Parathyroid adenoma (tissue), 2 donors: ENCODE measurements at regions not wholly inside any gene's neighbourhood (a gene's known extent, or its start where the extent isn't known, plus 50 kb on each side); places are given as distances from the start of the nearest gene placed in this dataset.

ENCODE experiments used
- H2AFZ ChIP-seq: fragments of 300-600 bp; sonication (generic); one replicate; pipeline ENCODE4 v1.7.0; 2017; ENCODE audit warnings: antibody characterized with exemption, mild to moderate bottlenecking
- H3K27ac ChIP-seq: fragments of 300-600 bp; sonication (generic); one replicate; pipeline ENCODE4 v1.7.0; 2017
- H3K27me3 ChIP-seq: fragments of 300-600 bp; sonication (generic); one replicate; pipeline ENCODE4 v1.7.0; 2017; ENCODE audit warnings: low read length; ENCODE audit not compliant: control insufficient read depth, insufficient read depth
- H3K36me3 ChIP-seq: fragments of 300-600 bp; sonication (generic); one replicate; pipeline ENCODE4 v1.7.0; 2017; ENCODE audit warnings: low read length; ENCODE audit not compliant: control insufficient read depth, insufficient read depth
- H3K4me1 ChIP-seq: fragments of 300-600 bp; sonication (generic); one replicate; pipeline ENCODE4 v1.7.0; 2017; ENCODE audit warnings: control low read depth
- H3K4me2 ChIP-seq: fragments of 300-600 bp; sonication (generic); one replicate; pipeline ENCODE4 v1.7.0; 2017; ENCODE audit warnings: low read length
- H3K4me3 ChIP-seq: fragments of 300-600 bp; sonication (generic); one replicate; pipeline ENCODE4 v1.7.0; 2017; ENCODE audit warnings: low read depth, low read length
- H3K79me2 ChIP-seq: fragments of 300-600 bp; sonication (generic); one replicate; pipeline ENCODE4 v1.7.0; 2017; ENCODE audit warnings: control low read depth
- H3K9ac ChIP-seq: fragments of 300-600 bp; sonication (generic); one replicate; pipeline ENCODE4 v1.7.0; 2017; ENCODE audit warnings: mild to moderate bottlenecking
- H3K9me3 ChIP-seq: fragments of 300-600 bp; sonication (generic); one replicate; pipeline ENCODE4 v1.7.0; 2017; ENCODE audit warnings: low read length; ENCODE audit not compliant: control insufficient read depth
- TF ChIP-seq, protein P1 (sequence below): fragments of 300-600 bp; sonication (generic); IDR thresholded peaks from one replicate; pipeline ENCODE4 v1.7.0; 2017; ENCODE audit warnings: antibody characterized with exemption, mild to moderate bottlenecking
- donor health status: primary hyperparathyroidism.

DNA sequence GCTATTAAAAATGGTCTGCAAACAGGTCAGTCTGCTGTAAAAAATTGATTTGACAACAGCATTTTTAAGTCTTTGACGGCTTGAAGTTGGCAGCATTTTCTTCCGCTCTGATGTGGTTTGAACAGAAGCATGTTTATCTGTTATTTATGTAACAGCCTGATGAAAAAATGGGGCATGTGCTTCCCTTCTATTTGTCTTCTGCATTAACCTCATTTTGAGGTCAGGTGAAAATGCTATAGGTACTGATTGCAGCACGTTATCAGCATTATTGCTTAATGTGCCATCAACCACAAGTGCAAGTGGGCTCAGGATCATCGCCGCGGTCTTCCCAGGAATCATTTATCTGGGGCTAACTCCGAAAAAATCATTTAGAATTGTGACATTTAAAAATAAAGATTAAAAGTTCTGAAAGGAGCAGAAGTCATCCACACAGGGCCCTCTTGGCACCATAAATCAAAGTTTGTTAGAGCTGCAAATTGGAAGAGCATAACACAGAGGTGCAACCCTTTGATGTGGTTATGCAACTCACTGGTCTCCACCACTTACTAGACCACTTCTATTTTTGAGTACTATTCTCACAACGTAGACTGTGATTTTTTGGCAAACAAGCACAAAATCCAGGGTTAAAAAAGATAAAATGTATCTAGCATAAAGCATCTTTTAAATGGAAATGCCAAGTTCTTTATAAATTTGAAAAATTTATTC, 307.7 kb downstream of the MDFIC start:
- Histone ChIP-seq H3K4me1 (no peaks in the 10 kb centered on the region), H3K79me2 (no peaks in the 10 kb centered on the region), H3K9me3 (no peaks in the 10 kb centered on the region), H3K36me3 (no peaks in the 10 kb centered on the region), H3K27ac (no peak overlapping the region), H3K4me3 (no peak overlapping the region), H3K27me3 (no peaks in the 10 kb centered on the region), H3K9ac (no peak overlapping the region), H3K4me2 (no peak overlapping the region), H2AFZ (no peak overlapping the region)
- TF ChIP-seq, protein P1, sequence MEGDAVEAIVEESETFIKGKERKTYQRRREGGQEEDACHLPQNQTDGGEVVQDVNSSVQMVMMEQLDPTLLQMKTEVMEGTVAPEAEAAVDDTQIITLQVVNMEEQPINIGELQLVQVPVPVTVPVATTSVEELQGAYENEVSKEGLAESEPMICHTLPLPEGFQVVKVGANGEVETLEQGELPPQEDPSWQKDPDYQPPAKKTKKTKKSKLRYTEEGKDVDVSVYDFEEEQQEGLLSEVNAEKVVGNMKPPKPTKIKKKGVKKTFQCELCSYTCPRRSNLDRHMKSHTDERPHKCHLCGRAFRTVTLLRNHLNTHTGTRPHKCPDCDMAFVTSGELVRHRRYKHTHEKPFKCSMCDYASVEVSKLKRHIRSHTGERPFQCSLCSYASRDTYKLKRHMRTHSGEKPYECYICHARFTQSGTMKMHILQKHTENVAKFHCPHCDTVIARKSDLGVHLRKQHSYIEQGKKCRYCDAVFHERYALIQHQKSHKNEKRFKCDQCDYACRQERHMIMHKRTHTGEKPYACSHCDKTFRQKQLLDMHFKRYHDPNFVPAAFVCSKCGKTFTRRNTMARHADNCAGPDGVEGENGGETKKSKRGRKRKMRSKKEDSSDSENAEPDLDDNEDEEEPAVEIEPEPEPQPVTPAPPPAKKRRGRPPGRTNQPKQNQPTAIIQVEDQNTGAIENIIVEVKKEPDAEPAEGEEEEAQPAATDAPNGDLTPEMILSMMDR: no peak

DNA sequence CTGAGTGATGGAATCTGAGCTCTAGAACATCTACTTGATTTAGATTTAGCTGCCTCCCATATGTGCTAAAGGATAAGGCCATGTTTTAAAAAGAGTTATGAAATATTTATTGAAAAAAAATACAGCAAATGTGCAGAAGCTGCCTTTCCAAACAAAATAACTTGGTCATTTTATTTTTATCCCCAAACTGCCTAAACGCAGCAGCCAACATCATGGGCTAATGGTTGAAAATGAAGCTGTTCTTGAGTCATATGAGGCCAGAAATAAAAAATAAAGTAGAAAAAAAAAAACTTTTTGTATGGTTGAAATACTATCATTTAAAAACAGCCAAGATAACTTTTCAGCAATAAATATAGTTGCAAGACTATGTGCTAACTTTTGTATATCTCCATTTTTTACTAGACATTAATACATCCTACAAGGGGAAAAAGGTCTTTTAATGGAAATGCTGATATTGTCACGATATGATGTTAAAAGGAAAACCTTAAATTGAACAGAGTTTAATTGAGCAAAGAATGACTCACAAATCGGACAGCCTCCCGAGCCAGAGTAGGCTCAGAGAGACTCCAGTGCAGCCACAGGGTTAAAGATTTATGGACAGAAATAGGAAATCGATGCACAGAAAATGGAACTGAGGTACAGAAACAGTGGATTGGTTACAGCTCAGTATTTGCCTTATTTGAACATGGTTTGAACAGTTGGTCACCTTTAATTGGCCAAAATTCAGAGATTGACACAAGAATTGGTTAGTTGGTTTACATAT, 305.8 kb downstream of the MDFIC start:
- TF ChIP-seq, protein P1: no peak
- no peaks in the 10 kb centered on the region for H3K79me2 ChIP-seq

DNA sequence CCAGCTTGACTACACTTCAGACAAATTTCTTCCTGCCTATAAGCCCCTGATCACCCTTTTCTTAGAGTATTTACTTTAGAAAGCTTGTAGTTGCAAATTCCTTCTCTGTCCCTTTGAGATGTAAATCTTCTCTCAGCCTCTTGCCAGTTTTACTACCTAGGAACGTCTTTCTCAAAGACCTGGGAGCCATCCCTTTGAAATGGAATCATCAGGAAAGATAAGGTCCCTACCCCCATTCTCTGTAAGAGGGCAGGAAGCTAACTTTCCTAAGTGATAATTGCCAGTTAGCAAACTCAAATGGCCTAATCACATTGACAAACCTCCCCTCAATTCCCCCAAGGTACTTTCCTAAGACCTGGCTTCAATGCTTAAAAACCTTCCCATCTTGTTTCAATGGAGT, 304.5 kb downstream of the MDFIC start:
- Histone ChIP-seq H3K4me3 (no peak overlapping the region), H3K4me2 (no peak overlapping the region), H3K9me3 (no peaks in the 10 kb centered on the region), H3K4me1 (no peaks in the 10 kb centered on the region), H3K36me3 (no peaks in the 10 kb centered on the region), H3K79me2 (no peaks in the 10 kb centered on the region), H3K27ac (no peak overlapping the region), H3K27me3 (no peaks in the 10 kb centered on the region), H3K9ac (no peak overlapping the region), H2AFZ (no peak overlapping the region)
- TF ChIP-seq, protein P1: no peak

More for the DNA sequence above, 305.8 kb downstream of the MDFIC start:
- Histone ChIP-seq H2AFZ (no peak overlapping the region), H3K27me3 (no peaks in the 10 kb centered on the region), H3K27ac (no peak overlapping the region), H3K4me1 (no peaks in the 10 kb centered on the region), H3K9me3 (no peaks in the 10 kb centered on the region), H3K4me2 (no peak overlapping the region), H3K36me3 (no peaks in the 10 kb centered on the region), H3K4me3 (no peak overlapping the region), H3K9ac (no peak overlapping the region)

DNA sequence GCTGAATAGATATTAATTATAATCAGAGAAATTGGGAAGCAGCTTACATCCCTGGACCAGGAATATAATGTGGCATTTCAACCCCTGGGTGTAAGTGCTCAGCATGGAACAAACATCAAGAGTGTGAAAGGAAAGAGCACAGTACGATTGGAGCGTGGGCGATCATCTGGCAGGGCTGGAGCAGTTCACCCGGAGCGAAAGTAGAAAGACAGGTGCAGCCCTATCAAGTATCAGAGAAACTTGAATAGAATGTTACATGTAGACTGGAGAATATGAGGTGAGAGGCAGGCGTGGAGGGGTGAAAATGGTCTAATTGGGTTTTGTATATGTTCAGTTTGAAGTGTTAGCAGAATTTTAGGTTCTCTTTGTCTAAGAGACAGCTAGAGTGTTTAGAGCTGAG, 303.0 kb downstream of the MDFIC start:
- H3K4me3 ChIP-seq: no peak overlapping the region
- no peak overlapping the region for H3K27ac ChIP-seq
- no peaks in the 10 kb centered on the region for H3K4me1 ChIP-seq
- H3K79me2 ChIP-seq: no peaks in the 10 kb centered on the region
- H2AFZ ChIP-seq: no peak overlapping the region
- TF ChIP-seq, protein P1: no peak
- H3K9ac ChIP-seq: no peak overlapping the region
- no peaks in the 10 kb centered on the region for H3K27me3 ChIP-seq
- H3K9me3 ChIP-seq: no peaks in the 10 kb centered on the region
- H3K4me2 ChIP-seq: no peak overlapping the region
- H3K36me3 ChIP-seq: no peaks in the 10 kb centered on the region
